ENCODE measurements at regions not wholly inside any gene's neighbourhood (a gene's known extent, or its start where the extent isn't known, plus 50 kb on each side); places are given as distances from the start of the nearest gene placed in this dataset.

GRCh38 chr2:107195631-107196030 is 309.7 kb upstream of the ST6GAL2 start:
- POLR2A ChIA-PET = no interaction called here
- no peak for TF ChIP-seq CTCF (IDR thresholded peaks at IDR 0.05; ENCODE audit: insufficient read depth, low read length, missing control alignments)
- CTCF ChIA-PET = no interaction called here
- DNase-seq (ENCODE audit: low read depth, low spot score) = no peak
- H3K4me3 ChIP-seq (ENCODE audit: low read depth, low read length) = no peak overlapping the region

GRCh38 chr2:107197594-107198294 is 311.8 kb upstream of the ST6GAL2 start:
- CTCF ChIA-PET = no interaction called here
- no peak for DNase-seq (ENCODE audit: low read depth, low spot score)
- POLR2A ChIA-PET = no interaction called here
- no peak for TF ChIP-seq CTCF (IDR thresholded peaks at IDR 0.05; ENCODE audit: insufficient read depth, low read length, missing control alignments)
- H3K4me3 ChIP-seq (ENCODE audit: low read depth, low read length) = no peak overlapping the region

- ChIA-PET CTCF (no interaction called here), POLR2A (no interaction called here)
- no peak for DNase-seq (ENCODE audit: low read depth, low spot score)
- no peak overlapping the region for H3K4me3 ChIP-seq (ENCODE audit: low read depth, low read length)
- TF ChIP-seq CTCF (IDR thresholded peaks at IDR 0.05; ENCODE audit: insufficient read depth, low read length, missing control alignments) = no peak
Measured at GRCh38 chr2:107202962-107203591, 317.1 kb upstream of the ST6GAL2 start.

GRCh38 chr2:107215401-107216350 is 329.7 kb upstream of the ST6GAL2 start:
- DNase-seq (ENCODE audit: low read depth, low spot score) = no peak
- H3K4me3 ChIP-seq (ENCODE audit: low read depth, low read length) = no peak overlapping the region
- ChIA-PET CTCF (no interaction called here), POLR2A (no interaction called here)
- TF ChIP-seq CTCF (IDR thresholded peaks at IDR 0.05; ENCODE audit: insufficient read depth, low read length, missing control alignments) = no peak

- no peak overlapping the region for H3K4me3 ChIP-seq (ENCODE audit: low read depth, low read length)
- DNase-seq (ENCODE audit: low read depth, low spot score) = no peak
- TF ChIP-seq CTCF (IDR thresholded peaks at IDR 0.05; ENCODE audit: insufficient read depth, low read length, missing control alignments) = no peak
- CTCF ChIA-PET = no interaction called here
- POLR2A ChIA-PET = no interaction called here
Measured at GRCh38 chr2:107218208-107218607, 332.2 kb upstream of the ST6GAL2 start.

GRCh38 chr2:107222466-107222865 is 336.5 kb upstream of the ST6GAL2 start:
- H3K4me3 ChIP-seq (ENCODE audit: low read depth, low read length) = no peak overlapping the region
- POLR2A ChIA-PET = no interaction called here
- CTCF ChIA-PET = no interaction called here
- no peak for TF ChIP-seq CTCF (IDR thresholded peaks at IDR 0.05; ENCODE audit: insufficient read depth, low read length, missing control alignments)
- DNase-seq (ENCODE audit: low read depth, low spot score) = no peak
